ENCODE measurements at regions not wholly inside any gene's neighbourhood (a gene's known extent, or its start where the extent isn't known, plus 50 kb on each side); places are given as distances from the start of the nearest gene placed in this dataset.

GRCh38 chr2:7598402-7598801 is 681.2 kb downstream of the RNF144A start:
- no peak for DNase-seq (ENCODE audit: low read depth)

- DNase-seq (ENCODE audit: low read depth), result no peak
Measured at GRCh38 chr2:7599462-7600258, 682.4 kb downstream of the RNF144A start.

DNA sequence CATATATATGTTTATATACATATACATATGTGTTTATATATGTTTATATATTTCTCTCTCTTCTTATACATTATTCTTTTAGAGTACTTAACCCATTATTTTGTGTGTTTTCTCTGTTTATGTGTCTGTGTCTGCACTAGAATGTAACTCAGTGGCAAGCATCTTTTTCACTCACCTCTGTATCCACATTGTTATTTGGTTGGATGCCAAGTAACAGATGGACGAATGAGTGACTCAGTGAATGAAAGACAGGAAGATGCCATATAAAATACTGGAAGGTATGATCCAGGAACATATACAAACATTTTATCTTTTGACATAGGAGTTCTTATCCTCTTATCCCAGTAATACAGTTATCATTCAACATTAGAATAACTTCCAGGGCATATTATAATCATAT is 684.8 kb downstream of the RNF144A start:
- no peak for DNase-seq (ENCODE audit: low read depth)

GRCh38 chr2:7604456-7604855 is 687.2 kb downstream of the RNF144A start:
- no peak for DNase-seq (ENCODE audit: low read depth)

GRCh38 chr2:7607441-7608173 is 690.4 kb downstream of the RNF144A start:
- DNase-seq (ENCODE audit: low read depth), result no peak

GRCh38 chr2:7609556-7609955 is 692.3 kb downstream of the RNF144A start:
- no peak for DNase-seq (ENCODE audit: low read depth)

GRCh38 chr2:7609974-7610373 is 692.8 kb downstream of the RNF144A start:
- DNase-seq (ENCODE audit: low read depth), result no peak

DNA sequence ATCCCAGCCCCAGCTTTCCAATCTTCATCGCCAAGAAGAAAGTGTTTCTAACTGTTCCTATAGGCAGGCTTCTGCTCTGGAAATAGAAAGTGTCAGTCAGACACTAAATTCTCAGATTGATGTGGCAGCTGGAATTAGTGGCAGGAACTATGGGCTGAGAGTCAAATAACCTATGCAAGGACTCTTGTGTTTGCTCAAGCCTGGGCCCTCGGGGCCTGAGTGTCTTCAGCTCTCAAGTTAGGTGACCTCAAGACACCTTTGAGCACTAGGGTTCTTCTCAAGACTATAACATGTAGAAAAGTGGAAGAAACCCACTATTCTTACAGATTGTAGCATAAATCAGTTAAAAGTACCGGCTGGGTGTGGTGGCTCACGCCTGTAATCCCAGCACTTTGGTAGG is 694.5 kb downstream of the RNF144A start:
- no peak for DNase-seq (ENCODE audit: low read depth)

GRCh38 chr2:7612969-7613368 is 695.8 kb downstream of the RNF144A start:
- DNase-seq (ENCODE audit: low read depth), result no peak

DNA sequence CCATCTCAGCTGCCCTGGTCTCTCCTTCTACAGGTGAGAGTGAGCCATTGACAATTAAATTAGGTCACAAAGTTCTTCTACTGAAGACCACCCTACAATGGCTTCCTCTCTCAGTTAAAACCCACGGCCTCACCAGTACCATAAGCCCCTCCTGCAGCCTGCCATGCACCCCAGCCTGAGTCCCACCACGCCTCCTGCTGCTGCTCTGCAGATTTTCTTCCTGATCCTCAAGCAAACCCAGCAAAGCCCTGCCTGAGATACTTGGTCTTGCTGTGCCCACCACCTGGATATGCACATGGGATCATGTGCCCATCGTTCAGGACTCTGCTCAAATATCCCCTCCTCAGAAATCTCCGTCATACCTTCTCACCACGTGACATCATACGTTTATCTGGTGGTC is 696.6 kb downstream of the RNF144A start:
- DNase-seq (ENCODE audit: low read depth), result no peak

GRCh38 chr2:7618031-7618430 is 700.8 kb downstream of the RNF144A start:
- no peak for DNase-seq (ENCODE audit: low read depth)

DNA sequence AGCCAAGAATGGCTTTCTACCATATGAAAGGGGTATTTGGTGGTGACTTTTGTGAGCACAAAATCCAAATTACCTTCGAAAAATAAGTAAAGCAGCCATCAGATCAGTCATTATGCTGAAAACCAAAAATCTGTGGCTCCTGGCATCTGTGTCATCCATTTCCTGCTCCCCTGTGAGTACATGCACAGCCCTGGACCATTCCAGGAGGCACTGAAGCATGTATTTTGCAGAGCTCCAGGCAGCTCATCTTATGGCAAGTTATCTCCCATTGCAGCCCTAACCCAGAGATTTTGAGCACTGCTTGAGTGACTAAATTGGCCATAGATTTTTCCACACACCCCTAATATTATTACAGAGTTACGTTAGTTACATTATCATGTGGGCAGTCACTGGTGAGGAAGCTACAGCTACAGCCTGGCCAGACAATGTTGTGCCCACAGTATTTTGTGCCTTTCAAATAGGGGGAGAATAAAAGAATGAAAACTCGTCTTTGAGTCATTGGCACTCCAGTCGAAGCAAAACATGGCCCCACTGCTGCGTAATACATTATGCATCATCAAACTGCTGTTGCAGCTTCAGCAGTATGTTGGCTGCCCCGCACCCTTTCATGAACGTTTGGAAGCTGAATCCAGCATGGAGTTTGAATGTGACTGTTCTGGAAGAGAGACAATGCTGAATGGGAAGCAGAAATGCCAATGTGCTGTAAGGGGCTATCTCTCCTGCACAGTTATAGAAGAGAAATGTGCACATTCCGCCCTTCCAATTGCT is 702.2 kb downstream of the RNF144A start:
- no peak for DNase-seq (ENCODE audit: low read depth)

- no peak for DNase-seq (ENCODE audit: low read depth)
Measured at GRCh38 chr2:7620255-7620654, 703.0 kb downstream of the RNF144A start.

- no peak for DNase-seq (ENCODE audit: low read depth)
Measured at GRCh38 chr2:7621018-7621814, 704.0 kb downstream of the RNF144A start.

DNA sequence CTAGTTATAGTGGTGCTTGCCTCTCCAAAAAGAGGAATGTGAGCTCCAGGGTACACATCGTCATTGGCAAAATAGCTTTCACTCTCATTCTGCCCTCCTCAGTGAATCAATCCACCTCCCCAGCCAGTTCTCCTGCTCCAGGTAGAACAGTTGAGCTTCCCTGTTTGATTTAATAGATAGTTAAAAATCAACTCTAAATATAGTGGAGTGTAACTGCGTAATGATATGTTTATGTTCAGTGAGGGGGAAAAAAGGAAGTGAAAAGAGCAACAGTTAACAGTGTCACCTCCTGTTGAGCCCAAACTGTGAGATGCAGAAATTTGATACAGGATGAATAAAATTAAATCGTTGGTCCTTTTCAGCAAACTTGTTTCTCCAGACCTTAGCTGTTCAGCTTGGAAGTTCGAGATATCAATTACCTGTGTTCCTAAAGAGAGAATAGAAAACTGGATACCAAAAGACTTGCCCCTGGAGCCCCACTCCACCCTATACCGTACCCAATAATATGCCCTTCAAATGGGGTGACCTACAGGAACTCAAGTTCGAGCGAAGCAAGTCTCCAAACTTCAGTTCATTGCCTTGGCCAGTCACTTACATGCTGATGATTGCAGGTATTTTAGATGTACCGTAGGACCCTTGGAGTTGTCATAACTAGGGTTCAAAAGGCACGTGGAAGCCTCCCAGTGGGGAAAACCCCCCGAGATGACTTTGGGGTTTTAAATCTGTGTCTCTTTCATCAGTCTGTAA is 708.4 kb downstream of the RNF144A start:
- DNase-seq (ENCODE audit: low read depth), result no peak

DNA sequence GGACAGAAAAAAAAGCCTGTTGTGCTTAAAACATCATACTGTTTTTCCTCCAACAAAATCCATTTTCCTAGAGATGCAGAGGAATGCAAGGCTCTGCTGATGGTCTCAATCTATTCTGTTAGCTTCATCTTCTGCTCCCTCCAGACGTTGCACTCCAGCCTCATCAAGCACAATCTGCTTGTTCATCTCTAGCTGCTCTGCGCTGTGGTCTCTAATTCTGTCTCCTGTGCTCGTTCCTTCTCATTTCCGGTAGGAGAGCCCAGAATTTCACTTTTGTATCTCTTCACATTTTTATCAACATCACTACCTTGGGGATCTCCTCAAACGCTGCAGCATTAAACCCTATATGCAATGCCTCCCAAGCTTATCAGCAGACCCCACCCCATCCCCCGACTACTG is 708.9 kb downstream of the RNF144A start:
- DNase-seq (ENCODE audit: low read depth), result no peak

DNA sequence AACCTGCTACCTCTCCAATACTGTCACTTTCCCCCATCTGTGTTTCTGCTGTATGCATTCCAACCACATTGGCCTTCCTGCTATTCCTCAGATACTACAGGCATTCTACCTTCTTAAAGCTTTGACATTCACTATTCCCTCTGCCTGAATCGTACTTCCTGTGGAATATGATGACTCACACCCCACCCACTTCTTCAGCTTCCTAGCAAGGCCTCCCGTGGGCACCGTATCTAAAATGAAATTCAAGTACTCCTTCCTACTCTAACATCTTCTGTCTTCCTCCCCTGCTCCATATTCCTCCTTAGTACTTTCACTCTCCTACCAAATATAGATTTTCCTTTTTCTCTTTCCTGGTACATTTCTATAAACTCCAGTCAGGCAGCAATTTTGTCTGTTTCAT is 710.4 kb downstream of the RNF144A start:
- no peak for DNase-seq (ENCODE audit: low read depth)

DNA sequence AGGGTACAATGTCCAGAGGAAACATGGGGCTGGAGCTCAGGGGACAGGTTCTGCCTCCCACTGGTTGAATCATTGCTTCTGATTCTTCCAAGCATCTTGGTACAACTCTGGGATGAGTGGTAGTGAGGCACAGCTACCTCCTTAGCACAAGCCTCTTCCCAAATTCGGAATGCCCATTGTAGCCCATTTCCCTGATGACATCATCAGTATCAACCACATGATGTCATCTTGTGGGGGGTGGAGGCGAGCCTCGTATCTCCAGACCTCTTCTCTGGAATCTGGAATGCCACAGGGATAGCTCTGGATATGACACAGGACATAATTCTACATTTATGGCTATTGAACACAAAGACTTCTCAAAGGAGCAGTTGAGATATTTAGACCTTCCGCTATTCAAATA is 715.2 kb downstream of the RNF144A start:
- no peak for DNase-seq (ENCODE audit: low read depth)

- DNase-seq (ENCODE audit: low read depth), result no peak
Measured at GRCh38 chr2:7633566-7634153, 716.4 kb downstream of the RNF144A start.

DNA sequence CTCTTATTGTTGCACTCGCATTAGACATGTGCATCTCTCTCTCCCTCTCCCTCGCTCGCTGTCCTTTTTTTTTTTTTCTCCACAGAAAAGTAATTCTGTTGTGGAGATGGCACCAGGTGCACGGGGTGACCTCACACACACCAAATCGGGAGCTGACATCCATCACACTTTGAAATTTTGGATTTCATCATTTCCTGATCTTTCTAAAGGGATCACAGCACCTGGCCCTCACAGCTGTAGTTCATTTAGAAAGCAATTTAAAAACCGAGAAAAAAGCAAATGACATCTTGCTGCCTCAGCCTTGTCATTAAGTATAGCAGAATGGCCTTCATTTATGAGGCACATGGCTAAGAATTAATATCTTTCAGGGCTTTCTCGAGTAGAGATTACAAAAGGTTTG is 717.2 kb downstream of the RNF144A start:
- DNase-seq (ENCODE audit: low read depth), result no peak

DNA sequence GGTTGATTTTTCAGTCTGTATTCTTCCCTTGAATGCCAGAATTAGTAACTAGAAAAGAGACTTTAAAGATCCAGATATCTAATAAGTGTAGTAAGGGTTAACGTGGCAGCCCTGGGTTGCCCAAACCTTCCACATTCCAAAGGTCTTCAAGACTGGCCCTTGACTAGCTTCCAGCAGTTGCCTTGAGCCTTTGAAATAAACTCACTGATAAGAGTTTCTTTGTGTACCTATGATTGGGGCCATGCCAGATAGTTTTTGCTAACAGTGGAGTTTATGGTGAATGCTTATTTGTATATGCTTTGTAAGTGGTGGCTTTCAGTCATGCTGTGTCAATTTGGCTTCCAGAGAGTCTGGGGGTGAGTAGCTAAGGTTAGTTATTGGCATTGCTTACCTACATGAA is 722.3 kb downstream of the RNF144A start:
- no peak for DNase-seq (ENCODE audit: low read depth)

Measured in activated T-helper 1 cell treated with Interleukin-2 at 50 U/mL for 16 hours (primary cell).